ENCODE measurements at regions not wholly inside any gene's neighbourhood (a gene's known extent, or its start where the extent isn't known, plus 50 kb on each side); places are given as distances from the start of the nearest gene placed in this dataset.

DNA sequence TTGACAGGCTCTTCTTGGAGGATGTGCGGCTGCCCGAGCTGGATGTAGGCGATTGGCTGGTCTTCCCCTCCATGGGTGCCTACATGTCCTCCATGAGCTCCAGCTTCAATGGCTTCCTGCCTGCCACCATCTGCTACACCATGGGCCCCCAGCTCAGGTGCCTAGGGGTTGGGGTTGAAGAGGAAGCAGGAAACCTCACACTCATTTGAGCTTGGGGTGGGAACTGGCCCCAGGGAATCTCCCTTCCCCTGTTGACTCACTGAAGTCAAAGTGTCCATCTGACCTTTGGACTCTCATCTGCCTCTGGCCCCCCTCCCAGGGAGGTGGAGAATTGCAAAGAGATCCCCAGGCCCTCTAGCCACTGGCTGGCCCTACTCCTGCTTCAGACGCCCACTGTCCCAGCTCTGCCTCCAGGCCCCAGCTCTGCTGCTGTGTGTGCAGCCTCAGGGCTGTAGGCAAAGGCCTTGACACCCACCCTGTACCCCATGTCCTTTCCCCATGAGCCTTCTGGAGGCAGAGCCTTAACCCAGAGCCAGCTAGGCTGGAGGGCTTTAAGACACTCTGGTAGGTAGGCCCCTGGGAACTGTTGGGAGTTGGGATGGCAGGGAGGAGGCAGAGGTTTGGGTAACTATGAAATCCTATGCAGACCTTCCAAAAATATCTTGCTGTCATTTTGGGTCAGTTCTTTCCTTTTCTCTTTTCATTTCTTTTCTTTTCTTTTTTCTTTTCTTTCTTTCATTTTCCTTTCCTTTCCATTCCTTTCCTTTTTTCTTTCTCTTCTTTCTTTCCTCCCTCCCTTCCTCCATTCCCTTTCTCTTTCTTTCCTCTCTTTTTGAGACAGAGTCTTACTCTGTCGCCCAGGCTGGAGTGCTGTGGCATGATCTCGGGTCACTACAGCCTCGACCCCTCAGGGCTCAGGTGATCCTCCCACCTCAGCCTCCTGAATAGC lies 66.9 kb upstream of the TINAGL1 start (continued):
- TF ChIP-seq, protein P1, sequence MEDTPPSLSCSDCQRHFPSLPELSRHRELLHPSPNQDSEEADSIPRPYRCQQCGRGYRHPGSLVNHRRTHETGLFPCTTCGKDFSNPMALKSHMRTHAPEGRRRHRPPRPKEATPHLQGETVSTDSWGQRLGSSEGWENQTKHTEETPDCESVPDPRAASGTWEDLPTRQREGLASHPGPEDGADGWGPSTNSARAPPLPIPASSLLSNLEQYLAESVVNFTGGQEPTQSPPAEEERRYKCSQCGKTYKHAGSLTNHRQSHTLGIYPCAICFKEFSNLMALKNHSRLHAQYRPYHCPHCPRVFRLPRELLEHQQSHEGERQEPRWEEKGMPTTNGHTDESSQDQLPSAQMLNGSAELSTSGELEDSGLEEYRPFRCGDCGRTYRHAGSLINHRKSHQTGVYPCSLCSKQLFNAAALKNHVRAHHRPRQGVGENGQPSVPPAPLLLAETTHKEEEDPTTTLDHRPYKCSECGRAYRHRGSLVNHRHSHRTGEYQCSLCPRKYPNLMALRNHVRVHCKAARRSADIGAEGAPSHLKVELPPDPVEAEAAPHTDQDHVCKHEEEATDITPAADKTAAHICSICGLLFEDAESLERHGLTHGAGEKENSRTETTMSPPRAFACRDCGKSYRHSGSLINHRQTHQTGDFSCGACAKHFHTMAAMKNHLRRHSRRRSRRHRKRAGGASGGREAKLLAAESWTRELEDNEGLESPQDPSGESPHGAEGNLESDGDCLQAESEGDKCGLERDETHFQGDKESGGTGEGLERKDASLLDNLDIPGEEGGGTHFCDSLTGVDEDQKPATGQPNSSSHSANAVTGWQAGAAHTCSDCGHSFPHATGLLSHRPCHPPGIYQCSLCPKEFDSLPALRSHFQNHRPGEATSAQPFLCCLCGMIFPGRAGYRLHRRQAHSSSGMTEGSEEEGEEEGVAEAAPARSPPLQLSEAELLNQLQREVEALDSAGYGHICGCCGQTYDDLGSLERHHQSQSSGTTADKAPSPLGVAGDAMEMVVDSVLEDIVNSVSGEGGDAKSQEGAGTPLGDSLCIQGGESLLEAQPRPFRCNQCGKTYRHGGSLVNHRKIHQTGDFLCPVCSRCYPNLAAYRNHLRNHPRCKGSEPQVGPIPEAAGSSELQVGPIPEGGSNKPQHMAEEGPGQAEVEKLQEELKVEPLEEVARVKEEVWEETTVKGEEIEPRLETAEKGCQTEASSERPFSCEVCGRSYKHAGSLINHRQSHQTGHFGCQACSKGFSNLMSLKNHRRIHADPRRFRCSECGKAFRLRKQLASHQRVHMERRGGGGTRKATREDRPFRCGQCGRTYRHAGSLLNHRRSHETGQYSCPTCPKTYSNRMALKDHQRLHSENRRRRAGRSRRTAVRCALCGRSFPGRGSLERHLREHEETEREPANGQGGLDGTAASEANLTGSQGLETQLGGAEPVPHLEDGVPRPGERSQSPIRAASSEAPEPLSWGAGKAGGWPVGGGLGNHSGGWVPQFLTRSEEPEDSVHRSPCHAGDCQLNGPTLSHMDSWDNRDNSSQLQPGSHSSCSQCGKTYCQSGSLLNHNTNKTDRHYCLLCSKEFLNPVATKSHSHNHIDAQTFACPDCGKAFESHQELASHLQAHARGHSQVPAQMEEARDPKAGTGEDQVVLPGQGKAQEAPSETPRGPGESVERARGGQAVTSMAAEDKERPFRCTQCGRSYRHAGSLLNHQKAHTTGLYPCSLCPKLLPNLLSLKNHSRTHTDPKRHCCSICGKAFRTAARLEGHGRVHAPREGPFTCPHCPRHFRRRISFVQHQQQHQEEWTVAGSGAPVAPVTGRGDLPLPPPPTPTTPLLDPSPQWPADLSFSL (CRISPR knock-in tag; IDR thresholded peaks at IDR 0.05): no peak
- TF ChIP-seq ZNF292 (CRISPR knock-in tag; IDR thresholded peaks at IDR 0.05; ENCODE audit: borderline replicate concordance, low read depth): peak; percentile 84; the same call in 1 of the 2 replicates
- TF ChIP-seq ZNF264 (CRISPR knock-in tag; IDR thresholded peaks at IDR 0.05): peak; percentile 94
- TF ChIP-seq, protein P2, sequence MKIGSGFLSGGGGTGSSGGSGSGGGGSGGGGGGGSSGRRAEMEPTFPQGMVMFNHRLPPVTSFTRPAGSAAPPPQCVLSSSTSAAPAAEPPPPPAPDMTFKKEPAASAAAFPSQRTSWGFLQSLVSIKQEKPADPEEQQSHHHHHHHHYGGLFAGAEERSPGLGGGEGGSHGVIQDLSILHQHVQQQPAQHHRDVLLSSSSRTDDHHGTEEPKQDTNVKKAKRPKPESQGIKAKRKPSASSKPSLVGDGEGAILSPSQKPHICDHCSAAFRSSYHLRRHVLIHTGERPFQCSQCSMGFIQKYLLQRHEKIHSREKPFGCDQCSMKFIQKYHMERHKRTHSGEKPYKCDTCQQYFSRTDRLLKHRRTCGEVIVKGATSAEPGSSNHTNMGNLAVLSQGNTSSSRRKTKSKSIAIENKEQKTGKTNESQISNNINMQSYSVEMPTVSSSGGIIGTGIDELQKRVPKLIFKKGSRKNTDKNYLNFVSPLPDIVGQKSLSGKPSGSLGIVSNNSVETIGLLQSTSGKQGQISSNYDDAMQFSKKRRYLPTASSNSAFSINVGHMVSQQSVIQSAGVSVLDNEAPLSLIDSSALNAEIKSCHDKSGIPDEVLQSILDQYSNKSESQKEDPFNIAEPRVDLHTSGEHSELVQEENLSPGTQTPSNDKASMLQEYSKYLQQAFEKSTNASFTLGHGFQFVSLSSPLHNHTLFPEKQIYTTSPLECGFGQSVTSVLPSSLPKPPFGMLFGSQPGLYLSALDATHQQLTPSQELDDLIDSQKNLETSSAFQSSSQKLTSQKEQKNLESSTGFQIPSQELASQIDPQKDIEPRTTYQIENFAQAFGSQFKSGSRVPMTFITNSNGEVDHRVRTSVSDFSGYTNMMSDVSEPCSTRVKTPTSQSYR (CRISPR knock-in tag; IDR thresholded peaks at IDR 0.05; ENCODE audit: borderline replicate concordance): peak; percentile 64
- peak; percentile 95 for TF ChIP-seq ZMAT3 (CRISPR knock-in tag; conservative IDR thresholded peaks at IDR 0.05)
- TF ChIP-seq, protein P3, sequence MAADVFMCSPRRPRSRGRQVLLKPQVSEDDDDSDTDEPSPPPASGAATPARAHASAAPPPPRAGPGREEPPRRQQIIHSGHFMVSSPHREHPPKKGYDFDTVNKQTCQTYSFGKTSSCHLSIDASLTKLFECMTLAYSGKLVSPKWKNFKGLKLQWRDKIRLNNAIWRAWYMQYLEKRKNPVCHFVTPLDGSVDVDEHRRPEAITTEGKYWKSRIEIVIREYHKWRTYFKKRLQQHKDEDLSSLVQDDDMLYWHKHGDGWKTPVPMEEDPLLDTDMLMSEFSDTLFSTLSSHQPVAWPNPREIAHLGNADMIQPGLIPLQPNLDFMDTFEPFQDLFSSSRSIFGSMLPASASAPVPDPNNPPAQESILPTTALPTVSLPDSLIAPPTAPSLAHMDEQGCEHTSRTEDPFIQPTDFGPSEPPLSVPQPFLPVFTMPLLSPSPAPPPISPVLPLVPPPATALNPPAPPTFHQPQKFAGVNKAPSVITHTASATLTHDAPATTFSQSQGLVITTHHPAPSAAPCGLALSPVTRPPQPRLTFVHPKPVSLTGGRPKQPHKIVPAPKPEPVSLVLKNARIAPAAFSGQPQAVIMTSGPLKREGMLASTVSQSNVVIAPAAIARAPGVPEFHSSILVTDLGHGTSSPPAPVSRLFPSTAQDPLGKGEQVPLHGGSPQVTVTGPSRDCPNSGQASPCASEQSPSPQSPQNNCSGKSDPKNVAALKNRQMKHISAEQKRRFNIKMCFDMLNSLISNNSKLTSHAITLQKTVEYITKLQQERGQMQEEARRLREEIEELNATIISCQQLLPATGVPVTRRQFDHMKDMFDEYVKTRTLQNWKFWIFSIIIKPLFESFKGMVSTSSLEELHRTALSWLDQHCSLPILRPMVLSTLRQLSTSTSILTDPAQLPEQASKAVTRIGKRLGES (CRISPR knock-in tag; IDR thresholded peaks at IDR 0.05; ENCODE audit: borderline replicate concordance): no peak
- TF ChIP-seq CC2D1A (CRISPR knock-in tag; IDR thresholded peaks at IDR 0.05): no peak
- peak; percentile 65; the same call in 1 of the 2 replicates for TF ChIP-seq FOXC1 (CRISPR knock-in tag; IDR thresholded peaks at IDR 0.05; ENCODE audit: borderline replicate concordance)
- TF ChIP-seq, protein P4, sequence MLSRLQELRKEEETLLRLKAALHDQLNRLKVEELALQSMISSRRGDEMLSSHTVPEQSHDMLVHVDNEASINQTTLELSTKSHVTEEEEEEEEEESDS (CRISPR knock-in tag; IDR thresholded peaks at IDR 0.05; ENCODE audit: borderline replicate concordance): peak; percentile 41; the same call in 1 of the 2 replicates
- peak; percentile 66; the same call in 1 of the 2 replicates for TF ChIP-seq ZNF337 (CRISPR knock-in tag; IDR thresholded peaks at IDR 0.05; ENCODE audit: borderline replicate concordance, low read depth)
- TF ChIP-seq, protein P5, sequence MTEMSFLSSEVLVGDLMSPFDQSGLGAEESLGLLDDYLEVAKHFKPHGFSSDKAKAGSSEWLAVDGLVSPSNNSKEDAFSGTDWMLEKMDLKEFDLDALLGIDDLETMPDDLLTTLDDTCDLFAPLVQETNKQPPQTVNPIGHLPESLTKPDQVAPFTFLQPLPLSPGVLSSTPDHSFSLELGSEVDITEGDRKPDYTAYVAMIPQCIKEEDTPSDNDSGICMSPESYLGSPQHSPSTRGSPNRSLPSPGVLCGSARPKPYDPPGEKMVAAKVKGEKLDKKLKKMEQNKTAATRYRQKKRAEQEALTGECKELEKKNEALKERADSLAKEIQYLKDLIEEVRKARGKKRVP (CRISPR knock-in tag; IDR thresholded peaks at IDR 0.05): no peak
- TF ChIP-seq ASH2L (IDR thresholded peaks at IDR 0.05; ENCODE audit: insufficient read length, low read depth, low read length): peak; percentile 55
- TF ChIP-seq WIZ (CRISPR knock-in tag; IDR thresholded peaks at IDR 0.05): no peak; the same call in 1 of the 2 replicates

Data from HepG2 (cell line).